ENCODE measurements at regions not wholly inside any gene's neighbourhood (a gene's known extent, or its start where the extent isn't known, plus 50 kb on each side); places are given as distances from the start of the nearest gene placed in this dataset.

DNA sequence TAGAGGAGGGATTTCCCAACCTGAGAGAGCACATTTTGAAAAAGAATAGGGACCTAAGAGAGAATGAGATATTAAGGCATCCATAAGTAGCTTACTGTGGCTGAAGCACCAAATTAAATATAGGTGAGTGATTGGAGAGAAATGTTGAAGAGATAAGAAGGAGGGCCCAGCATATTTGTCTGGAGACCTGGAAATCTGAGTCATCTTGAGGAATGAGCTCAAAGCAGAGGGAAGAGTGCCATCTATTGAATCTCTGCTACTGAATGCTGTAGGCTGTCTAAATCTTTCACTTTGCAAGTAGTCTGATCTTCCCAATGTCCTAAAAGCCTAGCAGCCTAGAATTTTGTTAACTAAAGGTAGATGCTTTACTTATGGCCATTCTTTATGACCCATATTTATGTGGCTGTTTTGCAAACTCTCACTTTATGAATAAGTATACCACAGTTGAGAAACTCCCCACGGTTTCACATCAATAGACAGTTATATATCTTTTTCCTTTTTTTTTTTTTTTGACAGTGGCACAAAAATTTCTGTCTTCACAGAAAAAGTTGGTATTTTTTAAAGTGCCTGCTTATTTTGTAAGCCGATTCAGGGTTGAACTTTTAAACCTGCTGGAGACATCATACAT lies 2093.5 kb downstream of the LRRC4C start:
- no peaks in the 10 kb centered on the region for H4K20me1 ChIP-seq (ENCODE audit: insufficient read depth)
- no peaks in the 10 kb centered on the region for H3K79me2 ChIP-seq (replicated peaks; ENCODE audit: insufficient read depth, low read length)
- H3F3A ChIP-seq (ENCODE audit: insufficient read depth, low read length, poor library complexity, severe bottlenecking), result no peaks in the 10 kb centered on the region
- no peak overlapping the region for H3K4me3 ChIP-seq (ENCODE audit: low read length)
- TF ChIP-seq POLR2AphosphoS5 (IDR thresholded peaks at IDR 0.05) (no peak), EP300 (conservative IDR thresholded peaks at IDR 0.05; ENCODE audit: poor library complexity, severe bottlenecking) (no peak), RAD21 (conservative IDR thresholded peaks at IDR 0.05) (peak; percentile 74), SMC3 (conservative IDR thresholded peaks at IDR 0.05; ENCODE audit: poor library complexity) (peak; percentile 64), EZH2 (IDR thresholded peaks at IDR 0.05; ENCODE audit: borderline replicate concordance, insufficient read depth, low read length, poor library complexity, severe bottlenecking) (no peak), MXI1 (conservative IDR thresholded peaks at IDR 0.05; ENCODE audit: poor library complexity, severe bottlenecking) (no peak), TAF1 (IDR thresholded peaks at IDR 0.05; ENCODE audit: low read depth) (no peak)
- TF ChIP-seq, protein P1, sequence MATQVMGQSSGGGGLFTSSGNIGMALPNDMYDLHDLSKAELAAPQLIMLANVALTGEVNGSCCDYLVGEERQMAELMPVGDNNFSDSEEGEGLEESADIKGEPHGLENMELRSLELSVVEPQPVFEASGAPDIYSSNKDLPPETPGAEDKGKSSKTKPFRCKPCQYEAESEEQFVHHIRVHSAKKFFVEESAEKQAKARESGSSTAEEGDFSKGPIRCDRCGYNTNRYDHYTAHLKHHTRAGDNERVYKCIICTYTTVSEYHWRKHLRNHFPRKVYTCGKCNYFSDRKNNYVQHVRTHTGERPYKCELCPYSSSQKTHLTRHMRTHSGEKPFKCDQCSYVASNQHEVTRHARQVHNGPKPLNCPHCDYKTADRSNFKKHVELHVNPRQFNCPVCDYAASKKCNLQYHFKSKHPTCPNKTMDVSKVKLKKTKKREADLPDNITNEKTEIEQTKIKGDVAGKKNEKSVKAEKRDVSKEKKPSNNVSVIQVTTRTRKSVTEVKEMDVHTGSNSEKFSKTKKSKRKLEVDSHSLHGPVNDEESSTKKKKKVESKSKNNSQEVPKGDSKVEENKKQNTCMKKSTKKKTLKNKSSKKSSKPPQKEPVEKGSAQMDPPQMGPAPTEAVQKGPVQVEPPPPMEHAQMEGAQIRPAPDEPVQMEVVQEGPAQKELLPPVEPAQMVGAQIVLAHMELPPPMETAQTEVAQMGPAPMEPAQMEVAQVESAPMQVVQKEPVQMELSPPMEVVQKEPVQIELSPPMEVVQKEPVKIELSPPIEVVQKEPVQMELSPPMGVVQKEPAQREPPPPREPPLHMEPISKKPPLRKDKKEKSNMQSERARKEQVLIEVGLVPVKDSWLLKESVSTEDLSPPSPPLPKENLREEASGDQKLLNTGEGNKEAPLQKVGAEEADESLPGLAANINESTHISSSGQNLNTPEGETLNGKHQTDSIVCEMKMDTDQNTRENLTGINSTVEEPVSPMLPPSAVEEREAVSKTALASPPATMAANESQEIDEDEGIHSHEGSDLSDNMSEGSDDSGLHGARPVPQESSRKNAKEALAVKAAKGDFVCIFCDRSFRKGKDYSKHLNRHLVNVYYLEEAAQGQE (IDR thresholded peaks at IDR 0.05; ENCODE audit: borderline replicate concordance), result no peak
- TF ChIP-seq, protein P2, sequence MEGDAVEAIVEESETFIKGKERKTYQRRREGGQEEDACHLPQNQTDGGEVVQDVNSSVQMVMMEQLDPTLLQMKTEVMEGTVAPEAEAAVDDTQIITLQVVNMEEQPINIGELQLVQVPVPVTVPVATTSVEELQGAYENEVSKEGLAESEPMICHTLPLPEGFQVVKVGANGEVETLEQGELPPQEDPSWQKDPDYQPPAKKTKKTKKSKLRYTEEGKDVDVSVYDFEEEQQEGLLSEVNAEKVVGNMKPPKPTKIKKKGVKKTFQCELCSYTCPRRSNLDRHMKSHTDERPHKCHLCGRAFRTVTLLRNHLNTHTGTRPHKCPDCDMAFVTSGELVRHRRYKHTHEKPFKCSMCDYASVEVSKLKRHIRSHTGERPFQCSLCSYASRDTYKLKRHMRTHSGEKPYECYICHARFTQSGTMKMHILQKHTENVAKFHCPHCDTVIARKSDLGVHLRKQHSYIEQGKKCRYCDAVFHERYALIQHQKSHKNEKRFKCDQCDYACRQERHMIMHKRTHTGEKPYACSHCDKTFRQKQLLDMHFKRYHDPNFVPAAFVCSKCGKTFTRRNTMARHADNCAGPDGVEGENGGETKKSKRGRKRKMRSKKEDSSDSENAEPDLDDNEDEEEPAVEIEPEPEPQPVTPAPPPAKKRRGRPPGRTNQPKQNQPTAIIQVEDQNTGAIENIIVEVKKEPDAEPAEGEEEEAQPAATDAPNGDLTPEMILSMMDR (IDR thresholded peaks at IDR 0.05; ENCODE audit: poor library complexity, severe bottlenecking), result peak; percentile 65
- no peaks in the 10 kb centered on the region for H3K27me3 ChIP-seq (ENCODE audit: insufficient read depth, low read depth, low read length)
- H3K27ac ChIP-seq (ENCODE audit: low read length), result no peak overlapping the region
- no peaks in the 10 kb centered on the region for H3K9me3 ChIP-seq (ENCODE audit: low read length)
- H3K9me2 ChIP-seq (ENCODE audit: insufficient read depth, low read length), result no peaks in the 10 kb centered on the region
- H3K36me3 ChIP-seq (ENCODE audit: insufficient read depth, low read length), result no peaks in the 10 kb centered on the region
- no peak overlapping the region for H3K4me2 ChIP-seq (ENCODE audit: low read length)
- H3K9ac ChIP-seq (ENCODE audit: low read length), result no peak overlapping the region
- no peak overlapping the region for H2AFZ ChIP-seq (ENCODE audit: low read depth, low read length)

DNA sequence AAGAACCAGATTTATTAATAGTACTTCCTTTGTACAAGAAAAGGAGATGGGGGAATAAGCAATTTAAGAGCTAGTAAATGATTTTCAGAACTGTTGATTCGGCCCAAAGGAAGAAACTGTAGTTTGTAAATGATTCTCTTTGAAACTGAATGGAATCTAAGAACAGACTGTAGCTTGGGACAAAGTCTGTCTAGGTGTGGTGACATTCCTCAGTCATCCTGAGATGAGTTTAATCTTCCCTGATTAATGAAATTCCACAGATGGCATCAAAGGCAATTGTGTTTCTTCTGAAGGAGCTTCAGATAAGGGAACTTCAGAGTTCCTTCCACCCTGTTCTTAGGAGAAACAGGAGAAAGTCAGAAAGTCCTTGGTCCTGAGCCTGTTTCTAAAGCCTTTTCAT lies 2095.9 kb downstream of the LRRC4C start:
- H3K36me3 ChIP-seq (ENCODE audit: insufficient read depth, low read length), result no peaks in the 10 kb centered on the region
- H3K9me3 ChIP-seq (ENCODE audit: low read length), result no peaks in the 10 kb centered on the region
- H3F3A ChIP-seq (ENCODE audit: insufficient read depth, low read length, poor library complexity, severe bottlenecking), result no peaks in the 10 kb centered on the region
- TF ChIP-seq MXI1 (conservative IDR thresholded peaks at IDR 0.05; ENCODE audit: poor library complexity, severe bottlenecking), result no peak
- H3K4me2 ChIP-seq (ENCODE audit: low read length), result no peak overlapping the region
- no peaks in the 10 kb centered on the region for H3K27me3 ChIP-seq (ENCODE audit: insufficient read depth, low read depth, low read length)
- no peak overlapping the region for H3K4me3 ChIP-seq (ENCODE audit: low read length)
- no peaks in the 10 kb centered on the region for H3K79me2 ChIP-seq (replicated peaks; ENCODE audit: insufficient read depth, low read length)
- H3K9ac ChIP-seq (ENCODE audit: low read length), result no peak overlapping the region
- no peak overlapping the region for H2AFZ ChIP-seq (ENCODE audit: low read depth, low read length)
- H4K20me1 ChIP-seq (ENCODE audit: insufficient read depth), result no peaks in the 10 kb centered on the region
- no peak overlapping the region for H3K27ac ChIP-seq (ENCODE audit: low read length)
- no peaks in the 10 kb centered on the region for H3K9me2 ChIP-seq (ENCODE audit: insufficient read depth, low read length)
